Stimulated activated CD4-positive, alpha-beta T cell treated with anti-CD3 and anti-CD28 coated beads, Interleukin-15, amount 100 ng/mL, for 1 hour (primary cell): ENCODE measurements at regions not wholly inside any gene's neighbourhood (a gene's known extent, or its start where the extent isn't known, plus 50 kb on each side); places are given as distances from the start of the nearest gene placed in this dataset.

Source experiments
- DNase-seq, 2 donors: peaks; one replicate each; pipeline ENCODE4 v3.0.0-alpha.2; 2020; ENCODE audit warnings: low read depth in 1 of 2, low spot score in 1 of 2

GRCh38 chr3:15942936-15943335, 145.2 kb upstream of the ANKRD28 start:
- DNase-seq = no peak

- no peak for DNase-seq
Observed at GRCh38 chr3:15948388-15948787, 150.6 kb upstream of the ANKRD28 start.

GRCh38 chr3:15952543-15953175, 154.9 kb upstream of the ANKRD28 start:
- DNase-seq = no peak

DNA sequence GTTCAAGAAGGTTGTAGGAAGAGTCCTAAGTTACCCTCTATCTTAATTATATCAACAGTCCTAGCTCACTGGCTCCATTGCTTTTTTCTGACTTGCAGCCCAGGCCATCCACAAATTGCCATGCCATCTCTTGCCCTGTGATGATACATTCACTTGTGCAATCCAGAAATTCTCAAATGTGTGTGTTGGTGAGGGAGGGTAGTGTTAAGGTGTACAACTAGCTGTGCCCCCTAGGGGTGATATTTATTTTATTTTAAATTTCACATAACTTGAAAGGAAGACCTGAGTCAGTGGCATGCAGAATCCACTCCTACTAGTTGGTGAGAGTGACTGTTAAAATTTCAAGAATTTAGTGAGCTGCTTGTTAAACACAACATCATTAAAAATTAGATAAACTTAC, 156.1 kb upstream of the ANKRD28 start:
- DNase-seq = no peak

DNA sequence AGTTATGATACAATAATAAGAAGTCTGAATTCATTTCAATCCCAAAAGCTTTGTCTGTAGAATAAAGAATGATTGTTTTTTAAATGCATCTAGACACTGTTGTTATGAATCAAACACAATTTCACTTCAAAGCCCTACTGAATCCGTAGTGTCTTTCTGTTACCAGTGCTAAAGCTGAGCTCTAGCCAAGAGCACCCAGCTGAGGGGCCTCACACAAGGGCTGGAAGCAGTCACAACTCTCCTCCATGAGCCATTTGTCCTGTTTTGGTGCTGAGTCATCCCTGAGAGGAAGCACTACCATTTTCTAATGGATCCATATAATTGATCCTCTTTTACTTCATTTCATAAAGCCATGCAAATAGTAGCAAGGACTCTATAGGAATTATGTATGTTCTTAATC, 158.2 kb upstream of the ANKRD28 start:
- DNase-seq = no peak

- DNase-seq = no peak
Observed at GRCh38 chr3:15958692-15959433, 161.1 kb upstream of the ANKRD28 start.

DNA sequence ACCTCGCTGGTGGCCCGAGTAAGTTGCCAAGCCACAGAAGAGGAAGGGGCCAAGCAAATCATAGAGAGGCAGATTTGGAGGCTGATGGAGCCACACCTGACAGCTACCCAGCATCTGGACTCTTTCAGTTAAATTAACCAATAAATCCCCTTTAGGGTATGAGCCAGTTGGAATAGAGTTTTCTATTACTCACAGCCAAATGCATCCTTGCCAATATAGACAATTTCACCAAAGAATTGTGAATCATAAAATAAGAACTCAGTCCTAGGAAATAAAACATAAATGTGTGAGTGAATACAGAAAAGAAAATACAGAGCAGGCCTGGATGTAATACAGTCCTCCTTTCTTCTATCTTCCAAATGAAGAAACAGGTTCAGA, 161.6 kb upstream of the ANKRD28 start:
- DNase-seq = no peak

DNA sequence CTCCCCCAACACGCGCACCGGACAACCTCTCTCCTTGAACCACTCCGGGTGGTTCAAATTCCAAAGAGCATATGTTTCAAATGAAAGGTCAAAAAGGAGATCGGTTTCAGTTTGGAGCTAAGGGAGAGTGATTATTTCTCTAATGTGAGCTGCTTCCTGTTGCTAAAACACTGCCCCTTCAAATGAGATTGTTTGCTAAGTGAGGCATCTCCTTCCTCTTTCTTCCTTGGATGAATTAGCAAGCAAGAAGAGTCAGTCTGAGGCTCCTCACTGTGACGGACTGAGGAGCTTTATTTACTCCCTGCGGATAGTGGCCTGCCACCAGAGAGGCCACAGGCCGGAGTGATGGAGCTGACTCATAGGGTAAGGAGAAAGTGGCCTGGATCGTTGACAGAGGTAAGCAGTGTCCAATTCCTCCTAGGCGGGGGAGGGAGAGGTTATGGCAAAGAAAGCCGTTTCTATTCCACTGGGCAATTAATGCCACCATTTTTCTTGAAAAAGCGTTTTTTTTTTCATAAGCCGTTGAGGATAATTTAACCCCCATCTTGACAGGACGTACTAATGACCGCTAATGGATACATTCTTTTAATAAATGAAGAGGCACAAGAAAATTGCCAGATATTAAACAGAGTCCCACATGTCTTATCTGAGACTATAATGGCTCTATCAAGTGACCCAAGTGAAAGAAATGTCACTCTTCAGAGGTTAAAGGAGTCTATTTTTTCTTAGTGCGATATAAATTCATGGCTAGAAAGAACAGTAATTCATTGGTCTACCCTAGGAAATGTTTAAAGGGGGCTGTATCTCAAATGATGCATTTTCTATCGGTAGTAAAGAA, 167.0 kb upstream of the ANKRD28 start:
- DNase-seq = no peak

GRCh38 chr3:15967577-15967976, 169.8 kb upstream of the ANKRD28 start:
- DNase-seq = no peak

DNA sequence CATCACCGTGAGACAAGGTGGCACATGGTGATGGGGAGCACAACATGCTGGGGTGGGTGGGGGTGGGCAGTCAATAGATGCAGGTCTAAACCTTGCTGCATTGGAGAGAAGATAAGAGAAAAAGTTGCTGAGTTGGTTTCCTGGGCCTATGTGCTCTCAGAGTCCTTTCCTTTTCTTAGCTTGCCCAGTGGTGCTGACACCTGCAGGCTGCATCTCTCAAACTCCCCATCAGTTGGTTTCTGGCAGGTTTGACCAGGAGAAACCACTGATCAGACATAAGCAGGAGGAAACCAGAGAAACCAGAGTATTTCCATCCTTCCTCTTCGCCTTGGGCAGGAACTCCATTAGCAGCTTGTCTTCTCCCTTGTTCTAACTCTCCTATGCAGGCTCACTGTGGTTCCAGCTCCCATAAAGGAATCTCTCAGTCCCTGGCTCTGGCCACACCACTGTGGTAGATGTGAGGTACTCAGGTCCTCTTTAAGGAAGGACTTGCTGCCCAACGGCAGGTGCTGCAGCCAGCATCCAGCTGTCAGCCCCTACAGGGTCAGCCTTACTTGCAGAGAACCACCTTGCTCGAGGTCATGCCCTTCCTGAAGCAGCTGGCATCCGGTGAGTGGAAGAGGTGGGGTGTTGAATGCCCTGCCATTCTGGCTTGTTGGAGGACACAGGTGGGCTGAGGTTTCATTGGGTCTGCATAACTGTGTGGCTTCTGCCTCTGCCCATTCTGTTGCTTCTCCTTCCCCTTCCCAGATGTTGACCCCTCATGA, 172.3 kb upstream of the ANKRD28 start:
- no peak for DNase-seq

GRCh38 chr3:15973414-15973813, 175.6 kb upstream of the ANKRD28 start:
- no peak for DNase-seq

GRCh38 chr3:15973940-15974339, 176.2 kb upstream of the ANKRD28 start:
- no peak for DNase-seq

- no peak for DNase-seq
Observed at GRCh38 chr3:15974647-15975046, 176.9 kb upstream of the ANKRD28 start.

GRCh38 chr3:15976524-15976923, 178.7 kb upstream of the ANKRD28 start:
- DNase-seq = no peak

DNA sequence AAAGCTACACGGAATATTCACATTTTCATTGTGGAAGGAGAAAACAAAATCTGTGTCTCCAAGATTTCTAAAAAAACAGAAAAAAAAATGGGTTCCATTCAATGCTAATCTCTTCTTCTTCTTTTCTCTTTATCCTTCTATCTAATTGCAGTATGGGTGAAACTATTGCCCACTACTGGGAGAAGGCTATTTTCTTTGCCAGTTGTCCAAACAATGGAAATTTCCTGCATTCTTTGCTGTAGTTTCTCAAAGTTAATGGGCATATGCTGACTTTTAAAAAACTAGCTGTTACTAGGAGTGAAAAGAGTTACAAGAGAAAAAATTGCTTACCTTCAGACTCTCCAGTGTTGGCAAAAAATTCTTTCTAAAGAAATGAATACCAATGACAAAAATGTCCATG, 179.3 kb upstream of the ANKRD28 start:
- no peak for DNase-seq

GRCh38 chr3:15977598-15978232, 179.9 kb upstream of the ANKRD28 start:
- no peak for DNase-seq

DNA sequence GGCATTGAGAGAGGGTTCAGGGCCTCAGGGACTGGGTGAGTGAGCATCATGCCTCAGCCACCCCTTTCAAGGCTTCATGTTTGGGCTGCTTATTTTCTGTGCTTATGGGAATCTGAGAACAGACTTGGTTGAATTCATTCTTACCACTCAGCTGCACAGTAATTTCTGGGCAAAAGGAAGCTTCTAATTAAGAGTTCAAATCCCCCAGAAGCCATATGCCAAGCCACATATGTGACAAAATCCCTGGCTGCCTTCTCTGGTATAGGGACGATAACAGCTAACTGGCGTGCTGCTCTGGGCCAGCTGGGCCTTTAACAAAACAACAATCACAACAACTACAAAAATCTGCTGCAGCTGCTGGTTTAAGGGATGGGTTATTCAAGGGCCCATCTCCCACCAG, 181.0 kb upstream of the ANKRD28 start:
- no peak for DNase-seq

DNA sequence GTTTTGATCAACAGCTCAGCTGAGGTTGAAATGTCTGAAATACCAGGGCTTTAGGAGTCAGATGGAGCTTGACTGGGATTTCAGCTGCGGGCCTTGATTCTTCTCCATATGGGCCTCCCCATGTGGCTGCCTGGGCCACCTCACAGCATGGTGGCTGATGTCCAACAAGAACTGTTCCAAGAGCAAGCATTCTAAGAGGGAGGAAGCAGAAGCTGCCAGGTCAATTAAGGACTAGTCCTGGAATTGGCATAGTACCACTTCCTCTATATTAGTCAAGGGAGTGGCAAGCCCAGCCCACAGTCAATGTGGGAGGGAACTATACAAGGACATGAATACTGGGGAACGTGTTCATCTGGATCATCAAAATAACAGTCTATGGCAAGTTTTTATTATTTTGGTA, 181.7 kb upstream of the ANKRD28 start:
- DNase-seq = no peak

DNA sequence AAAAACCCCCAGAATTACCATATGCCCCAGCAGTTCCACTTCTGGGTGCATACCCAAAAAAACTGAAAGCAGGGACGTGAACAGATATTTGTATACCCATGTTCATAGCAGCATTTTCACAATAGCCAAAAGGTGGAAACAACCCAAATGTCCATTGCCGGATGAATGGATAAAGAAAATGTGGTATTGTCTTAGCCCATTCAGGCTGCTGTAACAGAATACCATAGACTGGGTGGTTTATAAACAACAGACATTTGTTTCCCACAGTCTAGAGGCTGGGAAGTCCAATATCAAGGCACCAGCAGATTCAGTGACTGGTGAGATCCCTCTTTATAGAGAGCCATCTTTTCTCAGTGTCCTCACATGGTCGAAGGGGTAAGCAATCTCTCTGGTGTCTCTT, 182.1 kb upstream of the ANKRD28 start:
- DNase-seq = no peak

DNA sequence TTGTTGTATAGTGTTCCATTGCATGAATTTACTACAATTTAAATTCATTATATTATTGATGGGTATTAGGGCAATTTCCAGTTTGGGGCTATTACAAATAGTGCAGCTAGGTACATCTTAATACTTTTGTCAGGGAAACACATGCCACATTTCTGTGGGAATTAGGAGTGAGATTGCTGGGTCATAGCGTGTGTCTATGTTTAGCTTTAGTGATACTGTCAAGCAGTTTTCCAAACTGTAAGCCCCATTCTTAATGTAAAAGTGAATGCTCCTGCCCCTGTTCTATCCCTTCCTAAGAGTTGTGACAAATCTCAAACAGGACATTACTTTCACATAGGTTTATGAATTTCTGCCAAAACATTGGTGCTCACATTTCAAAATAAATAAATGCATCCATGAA, 184.5 kb upstream of the ANKRD28 start:
- DNase-seq = no peak

DNA sequence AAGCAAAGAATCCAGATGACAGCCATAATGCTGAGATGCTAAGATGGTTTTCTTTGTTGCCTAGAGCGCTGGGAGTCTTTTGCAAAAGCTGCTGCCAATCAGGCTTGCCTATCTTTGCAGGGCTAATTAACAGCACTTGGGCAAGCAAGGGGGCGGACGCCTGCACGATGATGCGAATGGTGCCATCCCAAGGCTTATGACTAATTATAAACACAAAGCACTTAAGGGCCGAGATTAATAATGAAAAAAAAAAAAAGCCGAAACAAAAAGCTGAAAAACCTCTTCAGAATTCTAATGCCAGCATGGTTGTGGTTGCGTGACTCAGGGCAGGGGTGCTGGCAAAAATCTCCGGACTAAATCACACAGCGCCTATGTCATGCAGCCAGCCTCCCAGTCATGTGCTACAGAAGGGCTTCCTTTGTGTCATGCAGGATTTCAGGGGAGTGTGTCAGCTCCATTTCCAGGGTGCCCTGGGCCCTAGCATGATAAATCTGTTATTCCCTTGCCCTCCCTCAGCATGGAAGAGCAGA, 185.0 kb upstream of the ANKRD28 start:
- no peak for DNase-seq
